ENCODE measurements at regions not wholly inside any gene's neighbourhood (a gene's known extent, or its start where the extent isn't known, plus 50 kb on each side); places are given as distances from the start of the nearest gene placed in this dataset.

DNA sequence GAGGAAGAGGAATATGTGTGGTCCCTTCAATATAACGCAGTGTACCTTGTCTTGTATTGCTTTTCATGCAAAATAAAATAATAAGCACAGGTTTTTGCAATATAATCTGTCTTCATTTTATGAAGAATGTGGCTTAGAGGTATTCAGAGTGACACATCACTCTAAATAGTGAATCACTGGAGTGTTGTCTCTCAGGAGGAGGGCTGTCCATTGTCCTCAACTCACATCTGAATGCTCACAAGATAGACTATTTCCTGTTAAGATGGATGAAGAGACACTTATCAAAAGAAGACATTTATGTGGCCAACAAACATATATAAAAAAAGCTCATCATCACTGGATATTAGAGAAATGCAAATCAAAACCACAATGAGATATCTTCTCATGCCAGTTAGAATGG is 1147.5 kb upstream of the C9orf72 start:
- no peak for DNase-seq (ENCODE audit: low read depth in 2 of 2)

DNA sequence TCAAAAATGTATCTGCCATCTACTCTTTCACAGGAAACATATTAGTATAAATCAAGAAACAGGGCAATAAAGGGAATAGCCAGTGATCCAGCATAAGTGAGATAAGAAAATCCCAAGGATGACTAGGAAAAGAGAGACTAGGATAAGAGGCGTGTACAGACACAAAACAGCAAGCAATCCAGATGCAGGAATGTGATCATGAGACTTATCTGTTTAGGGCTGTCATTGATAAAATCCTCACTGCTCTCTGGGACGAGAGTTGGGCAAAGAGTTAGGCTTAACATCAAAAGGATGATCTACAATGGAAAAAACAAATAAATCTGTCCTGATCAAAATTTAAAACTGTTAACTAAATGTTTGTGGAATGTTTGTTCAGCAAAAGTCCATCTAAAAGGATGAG is 1156.8 kb upstream of the C9orf72 start:
- DNase-seq (ENCODE audit: low read depth in 2 of 2), result no peak

DNA sequence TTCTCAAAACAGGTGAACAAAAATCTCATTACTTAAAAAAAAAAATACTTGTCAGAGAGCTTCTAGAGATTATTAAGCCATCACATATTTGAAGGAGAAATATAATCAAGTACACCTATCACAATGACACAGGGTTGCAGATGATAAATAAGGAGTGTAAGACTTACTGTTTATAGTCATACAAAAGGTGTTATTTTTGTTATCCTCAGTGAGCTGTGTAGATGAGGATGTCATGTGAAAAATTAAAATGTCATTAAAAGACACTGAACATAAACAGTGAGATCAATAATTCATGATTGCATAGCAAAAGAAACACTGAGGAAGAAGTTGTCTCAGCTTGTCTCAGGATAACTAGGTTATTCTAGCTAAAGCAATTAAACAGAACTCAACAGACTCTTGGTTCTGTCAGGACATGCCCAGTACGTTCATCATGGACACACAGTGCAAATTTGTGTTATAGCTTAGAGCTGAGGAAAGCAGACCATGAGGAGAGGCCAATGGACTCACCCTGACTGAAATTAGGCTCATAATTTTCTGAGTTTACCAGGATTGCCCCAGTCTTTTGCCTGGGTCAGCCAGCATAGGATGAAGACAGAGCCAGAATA is 1162.6 kb upstream of the C9orf72 start:
- DNase-seq (ENCODE audit: low read depth in 2 of 2), result no peak

DNA sequence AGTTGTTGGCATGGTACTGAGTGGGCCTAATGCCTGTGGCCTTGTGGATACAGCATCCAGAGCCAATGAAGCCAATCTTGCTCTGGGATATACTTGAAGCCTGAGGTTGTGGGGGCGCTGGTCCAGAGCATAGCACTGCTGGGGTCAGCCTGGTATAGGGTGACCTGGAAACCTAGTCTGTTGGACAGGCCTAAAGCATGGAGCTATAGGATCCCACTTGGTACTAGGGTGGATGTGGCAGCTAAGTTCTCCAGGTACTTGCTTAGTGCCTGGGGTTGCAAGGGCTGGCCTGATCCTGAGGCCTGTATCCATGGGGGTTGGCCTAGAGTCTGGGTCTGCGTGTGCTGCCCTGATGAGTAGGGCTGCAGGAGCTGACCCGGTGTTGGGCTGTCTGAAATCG is 1168.2 kb upstream of the C9orf72 start:
- no peak for DNase-seq (ENCODE audit: low read depth in 2 of 2)

DNA sequence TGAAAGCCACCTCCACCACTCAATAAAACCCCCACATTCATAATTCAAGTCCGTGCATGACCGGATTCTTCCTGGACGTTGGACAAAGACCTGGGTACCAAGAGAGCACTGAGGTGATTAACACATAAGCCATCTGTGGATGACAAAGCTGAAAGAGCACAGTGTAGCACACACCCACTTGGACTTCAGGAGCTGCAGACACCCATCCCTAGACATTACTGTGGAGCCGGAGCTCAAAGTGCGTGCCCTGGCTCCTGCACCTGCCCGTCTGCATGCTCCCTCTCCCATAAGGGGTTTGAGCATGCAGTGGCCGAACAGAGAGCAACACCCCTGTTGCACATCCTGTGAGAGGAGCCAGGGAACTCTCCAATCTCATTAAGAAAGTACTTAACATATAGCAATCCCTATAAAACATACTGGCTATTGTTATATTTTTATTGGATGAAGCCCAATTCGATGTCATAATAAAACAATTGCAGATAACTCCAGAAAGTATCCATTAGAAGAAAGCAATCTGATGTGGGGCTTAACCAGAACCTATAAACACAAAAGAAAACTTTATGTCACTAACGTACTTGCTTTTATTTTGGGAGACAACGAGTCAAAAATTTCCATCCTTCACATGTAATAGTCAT is 1174.2 kb upstream of the C9orf72 start:
- no peak for DNase-seq (ENCODE audit: low read depth in 2 of 2)

DNA sequence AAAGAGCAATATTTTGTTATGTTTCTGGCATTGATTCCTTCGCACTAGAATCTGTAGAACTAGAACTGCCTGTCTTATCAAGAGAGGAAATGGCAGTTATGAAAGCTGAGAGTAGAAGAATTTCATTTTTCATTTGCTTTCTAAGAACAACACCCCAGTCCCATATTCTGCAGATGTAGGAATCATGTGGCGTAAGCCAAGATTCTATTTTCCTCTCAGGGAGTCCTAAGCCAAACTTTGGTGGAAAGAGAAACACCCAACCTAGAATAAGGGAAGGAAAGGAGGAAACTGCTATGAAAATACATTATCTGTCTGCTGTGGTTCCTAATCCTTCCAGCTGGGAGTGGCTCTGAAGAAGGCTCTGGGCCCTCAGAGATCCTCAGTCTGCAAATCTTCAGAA is 1176.9 kb upstream of the C9orf72 start:
- no peak for DNase-seq (ENCODE audit: low read depth in 2 of 2)

DNA sequence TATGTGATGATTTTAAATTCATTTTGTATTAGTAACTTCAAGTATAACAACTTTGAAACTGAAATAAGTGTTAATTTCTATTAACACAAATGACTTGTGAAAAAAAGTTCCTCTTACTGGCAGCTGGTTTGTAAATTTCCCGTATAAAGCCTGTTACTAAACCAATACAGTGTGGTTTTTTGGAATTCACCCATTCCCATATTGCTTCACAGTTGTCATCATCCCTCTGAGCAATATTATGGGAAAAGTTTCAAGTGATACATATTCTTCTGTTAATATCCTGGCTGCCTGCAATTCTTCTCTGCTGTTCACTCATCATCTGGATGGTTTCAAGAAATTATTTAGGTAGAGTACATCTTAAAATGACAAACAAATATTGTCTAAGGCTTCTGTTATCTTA is 1185.1 kb upstream of the C9orf72 start:
- DNase-seq (ENCODE audit: low read depth in 2 of 2), result no peak

DNA sequence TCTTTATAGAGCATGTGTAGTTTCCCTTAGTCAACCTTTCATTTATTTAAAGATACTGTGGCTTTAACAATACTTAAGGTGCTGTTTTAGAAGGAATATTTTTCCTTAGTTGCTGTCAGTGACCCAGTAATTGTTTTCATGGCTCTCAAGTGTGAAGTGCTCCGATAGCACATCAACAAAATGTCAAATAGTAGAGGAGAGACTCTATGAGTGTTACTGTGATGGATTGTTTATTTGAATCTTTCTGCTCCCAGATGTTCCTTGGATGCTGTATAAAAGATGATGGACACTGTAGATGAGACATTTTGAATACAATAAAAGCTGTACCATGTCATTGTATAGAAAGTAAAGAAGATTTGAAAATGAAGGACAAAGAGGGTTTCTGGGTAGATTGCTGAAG is 1185.7 kb upstream of the C9orf72 start:
- DNase-seq (ENCODE audit: low read depth in 2 of 2), result no peak

DNA sequence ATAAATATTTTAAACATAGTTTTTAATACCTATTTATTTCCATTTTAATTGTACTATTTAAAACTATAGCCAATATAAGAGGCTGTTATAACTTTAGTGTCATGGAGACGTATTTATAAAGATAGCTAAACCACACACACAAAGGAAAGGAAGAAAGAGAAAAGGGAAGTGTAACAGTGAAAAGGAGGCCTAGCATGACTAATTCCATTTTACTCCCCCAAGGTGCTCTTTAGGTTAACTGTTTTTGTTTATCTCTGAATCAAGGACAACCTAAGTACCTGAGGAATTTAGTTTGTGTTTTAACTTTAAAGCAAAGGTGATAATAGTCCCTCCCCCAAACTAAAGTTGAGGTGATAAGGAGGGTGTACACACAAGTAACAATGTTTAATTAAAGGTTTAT is 1188.9 kb upstream of the C9orf72 start:
- DNase-seq (ENCODE audit: low read depth in 2 of 2), result no peak

DNA sequence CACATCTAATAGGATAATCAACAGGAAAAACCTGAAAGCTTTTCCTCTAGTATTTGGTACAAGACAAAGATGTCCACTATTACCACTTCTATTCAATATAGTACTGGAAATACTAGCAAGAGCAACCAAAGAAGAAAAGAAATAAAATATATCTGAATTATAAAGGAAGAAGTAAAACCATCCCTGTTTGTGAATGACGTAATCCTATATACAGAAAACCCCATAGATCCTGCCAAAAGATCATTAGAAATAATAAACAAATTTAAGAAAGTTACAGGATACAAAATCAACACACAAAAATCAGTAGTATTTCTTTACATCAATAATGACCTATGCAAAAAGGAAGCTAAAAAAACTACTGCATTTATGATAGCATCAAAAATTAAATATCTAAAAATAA is 1191.3 kb upstream of the C9orf72 start:
- DNase-seq (ENCODE audit: low read depth in 2 of 2), result no peak

DNA sequence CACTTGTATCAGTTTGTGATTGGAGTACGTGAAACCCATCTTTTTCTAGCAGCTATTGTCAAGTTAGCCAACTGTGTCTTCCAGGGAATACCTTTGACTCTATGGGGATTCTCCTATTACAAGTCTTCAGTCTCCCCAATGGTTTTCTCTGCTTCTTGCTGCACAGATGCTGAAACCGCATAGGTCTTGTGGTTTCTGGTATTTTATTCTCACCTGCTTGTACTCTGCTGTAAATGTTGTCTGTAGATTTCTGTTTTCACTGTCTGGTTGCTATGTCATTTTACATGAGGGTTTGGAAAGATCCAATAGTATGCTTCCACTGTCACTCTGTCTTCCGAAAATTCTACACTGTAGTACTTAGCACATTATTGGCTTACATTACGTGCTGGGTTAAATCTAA is 1196.9 kb upstream of the C9orf72 start:
- DNase-seq (ENCODE audit: low read depth in 2 of 2), result no peak

DNA sequence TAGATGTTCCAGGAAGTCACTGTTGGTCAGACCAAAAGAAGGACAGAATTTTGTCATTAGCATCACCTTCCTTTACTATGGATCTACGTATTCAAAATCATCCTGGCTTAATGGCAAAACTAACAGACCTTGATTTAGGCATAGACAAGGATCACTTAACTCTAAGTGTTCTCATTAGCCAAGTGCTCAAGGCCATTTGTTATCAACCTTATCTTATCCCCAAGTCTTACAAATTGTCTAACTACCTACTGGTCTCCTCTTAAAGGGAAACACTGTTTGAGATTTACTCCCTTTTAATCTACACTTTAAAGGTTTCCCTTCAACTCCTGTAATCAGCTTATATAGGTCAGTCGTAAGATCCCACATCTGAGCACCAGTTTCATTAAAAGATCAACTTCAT is 1197.5 kb upstream of the C9orf72 start:
- no peak for DNase-seq (ENCODE audit: low read depth in 2 of 2)

DNA sequence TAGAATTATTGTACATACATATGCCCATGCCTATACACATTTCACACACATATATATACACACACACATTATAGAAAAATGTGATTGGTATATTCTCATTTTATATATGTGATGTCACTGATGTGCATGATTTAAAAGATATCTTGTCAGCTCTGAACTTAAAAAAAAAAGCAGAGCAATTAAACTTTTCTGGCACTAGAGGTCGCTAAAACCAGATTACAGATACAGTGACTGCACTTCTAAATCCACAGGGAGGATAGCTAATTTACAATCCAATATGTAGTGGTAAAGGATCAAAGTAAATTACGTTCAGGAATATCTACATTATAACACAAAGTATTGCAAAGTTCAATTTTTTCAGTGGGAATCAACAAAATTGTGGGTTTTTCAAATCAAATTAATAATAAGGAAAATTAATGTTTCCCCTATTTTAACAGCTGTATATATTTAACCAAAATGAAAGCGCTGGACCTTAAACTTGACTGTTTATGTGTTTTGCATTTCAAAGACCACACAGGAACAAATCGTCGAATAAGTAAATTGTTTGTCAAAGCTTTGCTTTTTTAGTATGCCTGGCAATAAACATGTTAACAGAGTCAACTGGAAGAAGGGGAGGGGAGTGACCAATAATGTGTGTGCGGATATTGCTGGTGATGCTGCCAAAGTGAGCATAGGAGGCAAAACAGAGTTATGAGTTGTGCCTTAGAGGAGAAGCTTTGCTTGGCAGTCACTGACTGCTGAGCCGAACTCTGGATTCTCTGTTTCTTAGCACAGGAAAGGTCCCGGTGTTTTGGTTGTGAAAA is 1201.4 kb upstream of the C9orf72 start:
- peak; percentile 10 to 15 for DNase-seq (ENCODE audit: low read depth in 2 of 2)

DNA sequence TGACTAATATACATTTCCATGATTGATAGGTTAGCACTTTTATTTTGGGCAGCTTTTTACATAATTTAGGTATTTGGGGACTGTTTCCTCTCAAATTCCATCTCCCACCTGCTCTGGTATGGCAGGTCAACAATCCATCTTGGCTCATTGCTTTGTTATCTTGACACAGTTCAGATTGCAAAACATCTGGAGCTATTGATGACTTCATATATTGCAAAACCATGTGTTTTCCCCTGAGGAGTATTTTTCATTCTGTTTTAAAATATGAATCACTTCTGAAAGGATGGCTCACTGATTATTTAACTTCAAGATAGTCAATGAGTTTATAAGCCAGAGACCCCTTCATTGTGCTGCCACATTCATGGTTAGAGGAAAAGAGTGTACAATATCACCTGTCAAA is 1206.0 kb upstream of the C9orf72 start:
- no peak for DNase-seq (ENCODE audit: low read depth in 2 of 2)

DNA sequence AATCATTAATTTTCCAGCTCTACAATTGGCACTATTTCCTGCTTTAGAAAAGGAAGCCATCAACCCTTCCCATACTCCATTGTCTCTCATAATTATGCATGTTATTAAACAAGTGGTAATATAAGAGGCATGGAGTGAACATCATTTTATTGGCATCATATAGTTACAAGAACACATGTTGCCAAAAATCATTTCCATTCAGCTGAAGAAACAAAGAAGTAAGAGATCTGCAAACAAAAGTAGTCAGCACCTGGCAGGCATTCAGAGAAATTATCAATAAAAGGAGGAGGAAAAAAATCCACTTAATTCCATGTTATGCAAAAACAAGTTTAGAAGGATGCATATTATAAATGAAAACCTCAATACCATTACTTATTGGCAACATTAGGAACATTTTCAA is 1208.2 kb upstream of the C9orf72 start:
- no peak for DNase-seq (ENCODE audit: low read depth in 2 of 2)

DNA sequence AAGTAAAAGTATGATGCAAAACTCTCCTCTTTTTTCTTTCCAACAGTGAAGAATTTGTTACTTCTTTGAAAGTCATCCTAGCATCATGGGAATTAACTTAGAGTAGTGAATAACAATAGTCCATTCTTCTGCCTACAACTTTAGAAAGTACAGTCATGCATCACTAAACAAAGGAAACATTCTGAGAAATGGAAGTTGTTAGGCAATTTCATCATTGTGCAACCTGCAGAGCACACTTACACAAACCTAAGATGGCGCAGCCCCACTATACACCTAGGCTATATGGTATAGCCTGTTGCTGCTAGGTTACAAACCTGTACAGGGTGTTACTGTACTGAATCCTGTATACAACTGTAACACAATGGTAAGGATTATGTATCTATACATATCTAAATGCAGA is 1209.3 kb upstream of the C9orf72 start:
- no peak for DNase-seq (ENCODE audit: low read depth in 2 of 2)

DNA sequence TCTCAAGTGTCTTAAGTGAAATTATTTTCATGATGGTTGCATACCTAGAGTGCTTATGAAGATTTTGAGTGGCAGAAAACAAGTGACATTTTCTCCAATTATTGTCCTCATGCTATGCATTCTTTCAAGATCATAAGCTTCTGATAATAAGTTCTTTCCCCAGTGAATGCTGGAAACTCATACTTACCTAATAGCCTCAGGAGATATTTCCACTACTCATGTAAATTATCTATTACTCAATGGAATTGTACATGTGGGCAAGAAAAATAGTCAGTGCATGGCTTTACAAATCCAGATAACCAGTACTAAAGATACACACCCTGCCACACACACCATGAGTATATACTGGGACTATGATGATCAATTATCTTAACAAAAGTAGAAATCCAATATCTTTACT is 1219.4 kb upstream of the C9orf72 start:
- DNase-seq (ENCODE audit: low read depth in 2 of 2), result no peak

DNA sequence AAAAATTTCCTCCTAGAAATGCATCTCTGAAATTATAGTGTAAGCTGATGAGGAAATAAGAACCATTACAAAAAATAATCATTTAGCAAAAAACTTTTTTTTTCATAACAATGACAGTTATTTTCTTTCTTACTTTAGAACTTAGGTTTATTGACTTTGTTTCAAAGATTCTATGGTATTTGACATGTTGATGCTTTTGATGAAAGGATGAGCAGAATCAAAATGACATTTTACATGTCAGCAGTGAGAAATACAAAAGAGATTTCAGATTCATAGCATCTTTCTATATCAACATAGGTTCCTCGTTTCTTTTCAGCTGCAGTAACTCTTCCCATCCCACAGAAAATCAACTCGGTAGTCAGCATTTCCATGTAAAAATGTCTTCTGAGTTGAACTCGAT is 1226.6 kb upstream of the C9orf72 start:
- no peak for DNase-seq (ENCODE audit: low read depth in 2 of 2)

DNA sequence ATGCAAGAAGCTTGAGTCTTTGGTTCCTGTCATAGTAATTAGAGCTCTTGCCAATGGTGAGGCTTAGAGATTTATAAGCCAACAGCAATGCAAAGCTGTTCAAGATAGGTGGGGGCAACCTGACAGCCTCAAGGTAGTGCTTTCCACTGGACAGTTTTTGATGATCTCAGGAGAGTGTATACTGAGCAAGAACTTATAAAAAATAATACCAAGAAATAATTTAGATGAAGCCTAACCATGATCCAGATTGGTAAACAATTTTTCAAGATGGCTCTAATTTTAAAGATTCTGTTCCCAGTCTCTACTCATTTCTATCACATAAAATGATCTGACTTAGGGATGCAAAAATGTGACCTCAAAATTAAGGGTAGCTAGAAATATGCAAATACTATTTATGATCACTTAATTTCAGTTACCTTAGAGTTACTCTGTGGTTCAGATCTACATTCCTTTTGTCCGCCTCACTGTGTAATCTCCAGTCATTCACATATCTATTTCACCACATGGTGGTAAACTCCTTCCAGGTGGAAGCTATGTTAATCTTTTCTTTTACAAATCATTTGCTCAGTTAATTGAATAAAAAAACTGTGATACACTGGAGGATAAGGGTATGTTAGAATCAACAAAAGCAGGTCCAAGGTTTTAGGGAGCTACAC is 1228.0 kb upstream of the C9orf72 start:
- no peak for DNase-seq (ENCODE audit: low read depth in 2 of 2)

DNA sequence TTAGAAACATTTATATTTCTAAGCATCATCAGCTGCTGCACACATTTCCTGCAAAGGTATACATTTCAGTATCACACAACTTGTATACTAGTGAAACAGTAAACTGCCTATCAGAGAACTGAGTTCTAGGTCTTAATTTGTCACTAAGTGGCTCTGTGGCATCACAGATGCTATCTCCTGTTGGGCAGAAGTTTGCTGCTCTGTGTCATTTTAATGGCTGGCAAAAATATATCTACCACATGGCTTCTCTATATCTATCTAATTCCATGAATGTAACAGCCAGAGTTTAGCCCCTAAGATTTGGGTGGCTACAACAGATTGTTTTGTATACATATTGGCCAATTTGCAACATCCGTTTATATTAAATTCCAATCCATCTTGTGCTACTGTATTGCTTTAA is 1231.9 kb upstream of the C9orf72 start:
- DNase-seq (ENCODE audit: low read depth in 2 of 2), result no peak

DNA sequence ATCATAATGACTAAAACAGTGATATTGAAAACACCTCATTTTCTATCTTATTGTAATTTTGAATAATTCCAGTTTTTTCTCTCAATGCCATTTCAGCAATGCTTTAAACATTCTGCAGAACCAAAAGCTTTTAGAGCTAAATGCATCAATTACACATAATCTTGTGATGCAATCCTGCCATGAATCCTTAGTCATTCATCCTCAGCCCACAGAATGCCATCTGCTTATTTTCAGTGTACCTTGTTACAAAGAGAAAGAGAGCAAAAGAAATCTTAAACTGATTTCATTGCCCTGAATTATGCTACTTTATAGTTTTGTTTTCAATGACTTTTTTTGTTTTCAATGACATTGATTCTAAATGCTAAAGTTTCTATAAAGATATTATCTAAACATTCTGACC is 1234.8 kb upstream of the C9orf72 start:
- DNase-seq (ENCODE audit: low read depth in 2 of 2), result peak in 1 of 2 experiments; percentile 8

DNA sequence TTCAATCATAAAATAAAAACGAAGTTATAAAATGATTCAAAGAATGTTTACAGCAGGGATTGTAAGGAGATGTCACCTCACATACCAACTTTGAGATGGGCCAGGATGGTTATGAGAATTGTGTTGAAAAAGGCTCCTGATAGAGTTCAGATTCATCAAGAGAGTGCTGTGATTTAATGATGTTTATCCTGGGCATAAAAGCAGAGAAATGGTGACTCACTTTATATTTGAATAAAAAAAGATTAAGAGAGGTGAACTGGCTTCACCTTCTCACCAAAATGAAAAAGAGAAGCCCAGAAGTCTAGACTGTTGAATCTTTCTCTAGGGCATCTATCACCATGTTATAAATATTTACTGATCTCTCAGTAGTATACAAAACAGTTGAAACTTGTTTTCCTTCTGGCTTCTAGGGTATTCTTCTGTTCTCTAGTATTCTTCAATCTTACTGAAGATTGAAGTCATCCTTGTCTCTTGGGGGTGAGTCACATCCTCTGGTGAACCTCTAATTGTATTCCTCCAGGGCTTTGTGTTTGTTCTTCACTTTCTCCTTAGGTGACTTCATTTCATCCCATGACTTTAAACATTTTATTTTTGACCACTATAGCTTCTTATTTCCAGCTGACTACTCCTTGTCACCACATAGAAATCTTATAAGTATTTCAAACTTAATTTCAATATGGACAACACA is 1237.3 kb upstream of the C9orf72 start:
- no peak for DNase-seq (ENCODE audit: low read depth in 2 of 2)
